ENCODE measurements at regions not wholly inside any gene's neighbourhood (a gene's known extent, or its start where the extent isn't known, plus 50 kb on each side); places are given as distances from the start of the nearest gene placed in this dataset.
A peak's percentile ranks its signal among the peaks of the same experiment; 100 is the strongest.

DNA sequence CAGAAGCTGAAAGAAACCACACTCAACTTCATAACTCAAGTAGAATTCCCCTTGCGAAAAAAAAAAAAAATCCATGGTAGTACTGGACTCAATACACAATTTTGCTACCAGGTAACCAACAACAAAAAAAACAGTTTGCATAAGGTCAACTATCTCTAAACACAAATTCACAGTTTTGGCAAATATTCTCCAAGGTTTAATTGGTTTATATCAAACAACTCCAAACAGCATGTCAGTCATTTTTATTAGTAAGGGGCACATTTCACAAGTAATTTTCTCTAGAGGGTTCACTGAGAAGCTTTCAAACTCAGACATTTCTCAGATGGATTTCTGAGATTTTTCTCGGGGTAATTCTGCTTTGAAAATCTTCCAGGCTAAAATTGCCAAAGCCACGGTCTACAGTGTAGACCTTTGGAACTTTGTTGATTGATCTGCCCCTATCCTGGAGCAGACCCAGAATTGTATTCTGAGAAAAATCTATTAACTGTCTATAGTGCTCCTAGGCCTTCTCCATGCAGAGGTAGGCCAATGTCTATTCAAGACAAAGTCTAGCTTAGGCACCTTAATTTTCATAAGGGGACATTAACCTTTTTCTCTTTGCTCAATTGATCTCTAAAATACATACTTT lies 73.7 kb upstream of the NFKB1 start:
- no peaks in the 10 kb centered on the region for H3K4me1 ChIP-seq (ENCODE audit: control insufficient read depth, insufficient read depth, low read length)
- no peak overlapping the region for H3K4me3 ChIP-seq (ENCODE audit: low read length)
- H3K27ac ChIP-seq (ENCODE audit: low read depth, low read length): no peak overlapping the region
- no peaks in the 10 kb centered on the region for H3K36me3 ChIP-seq (ENCODE audit: control insufficient read depth, insufficient read depth, low read length)
- H3K27me3 ChIP-seq (ENCODE audit: control insufficient read depth, insufficient read depth, low read length): no peaks in the 10 kb centered on the region
- H3K9ac ChIP-seq (ENCODE audit: low read length): no peak overlapping the region

GRCh38 chr4:102428122-102428521 lies 73.0 kb upstream of the NFKB1 start:
- Histone ChIP-seq H3K36me3 (ENCODE audit: control insufficient read depth, insufficient read depth, low read length) (no peaks in the 10 kb centered on the region), H3K27ac (ENCODE audit: low read depth, low read length) (no peak overlapping the region), H3K9ac (ENCODE audit: low read length) (no peak overlapping the region), H3K4me1 (ENCODE audit: control insufficient read depth, insufficient read depth, low read length) (no peaks in the 10 kb centered on the region), H3K4me3 (ENCODE audit: low read length) (no peak overlapping the region), H3K27me3 (ENCODE audit: control insufficient read depth, insufficient read depth, low read length) (no peaks in the 10 kb centered on the region)

DNA sequence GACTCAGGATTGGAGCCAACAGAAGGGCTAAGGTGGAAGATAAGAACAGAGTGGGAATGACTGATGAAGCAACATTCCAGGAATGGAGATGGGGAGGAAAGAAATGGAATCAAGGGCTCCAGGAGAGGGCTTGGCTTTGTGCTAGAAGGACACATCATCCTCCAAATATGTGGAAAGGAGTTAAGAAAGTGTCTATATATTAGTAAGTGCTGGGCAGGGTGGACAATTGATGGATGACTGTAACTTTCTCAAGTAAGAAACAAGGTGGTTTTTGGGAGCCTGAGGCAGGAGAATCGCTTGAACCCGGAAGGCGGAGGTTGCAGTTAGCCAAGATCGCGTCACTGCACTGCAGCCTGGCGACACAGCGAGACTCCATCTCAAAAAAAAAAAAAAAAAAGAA lies 71.6 kb upstream of the NFKB1 start:
- no peaks in the 10 kb centered on the region for H3K4me1 ChIP-seq (ENCODE audit: control insufficient read depth, insufficient read depth, low read length)
- H3K36me3 ChIP-seq (ENCODE audit: control insufficient read depth, insufficient read depth, low read length): no peaks in the 10 kb centered on the region
- no peak overlapping the region for H3K9ac ChIP-seq (ENCODE audit: low read length)
- H3K4me3 ChIP-seq (ENCODE audit: low read length): no peak overlapping the region
- H3K27ac ChIP-seq (ENCODE audit: low read depth, low read length): no peak overlapping the region
- no peaks in the 10 kb centered on the region for H3K27me3 ChIP-seq (ENCODE audit: control insufficient read depth, insufficient read depth, low read length)

DNA sequence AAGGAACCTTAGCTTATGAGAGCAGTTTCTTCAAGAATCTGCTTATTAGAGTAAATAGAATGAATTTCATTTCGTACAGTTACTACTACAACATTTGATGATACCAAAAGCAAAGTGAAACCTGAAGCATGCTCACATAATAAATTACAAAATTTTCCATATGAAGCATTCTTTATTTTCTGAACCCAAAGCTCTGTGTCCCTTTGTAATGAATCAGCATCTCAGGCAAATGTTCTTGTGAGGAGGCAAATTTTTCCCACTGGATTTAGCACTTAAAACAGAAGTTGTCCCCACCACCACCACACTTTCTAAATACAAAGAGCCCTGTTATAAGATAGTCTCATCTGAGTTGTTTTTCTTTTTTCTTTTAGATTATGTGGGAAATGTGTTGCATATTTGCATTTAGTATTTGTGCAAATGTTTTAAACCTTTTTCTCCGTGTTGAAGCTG lies 70.7 kb upstream of the NFKB1 start:
- H3K4me1 ChIP-seq (ENCODE audit: control insufficient read depth, insufficient read depth, low read length): no peaks in the 10 kb centered on the region

DNA sequence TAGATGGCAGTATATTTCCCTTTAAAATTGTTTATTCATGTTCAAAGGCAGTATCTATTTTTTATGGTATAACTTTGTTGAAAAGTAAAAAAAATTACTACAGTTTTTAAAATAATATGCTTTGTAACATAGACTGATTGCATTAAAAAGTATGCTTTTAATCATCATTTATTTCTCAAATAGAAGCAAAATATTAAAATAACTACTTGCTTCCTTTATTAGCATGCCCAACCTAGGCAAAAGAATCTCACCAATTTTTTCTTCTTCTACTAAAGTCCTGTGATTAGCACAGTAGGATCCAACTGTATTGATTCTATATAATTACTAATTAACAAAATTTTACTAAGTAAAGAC lies 69.6 kb upstream of the NFKB1 start:
- Histone ChIP-seq H3K9ac (ENCODE audit: low read length) (no peak overlapping the region), H3K27ac (ENCODE audit: low read depth, low read length) (no peak overlapping the region), H3K36me3 (ENCODE audit: control insufficient read depth, insufficient read depth, low read length) (no peaks in the 10 kb centered on the region), H3K4me1 (ENCODE audit: control insufficient read depth, insufficient read depth, low read length) (no peaks in the 10 kb centered on the region), H3K27me3 (ENCODE audit: control insufficient read depth, insufficient read depth, low read length) (no peaks in the 10 kb centered on the region), H3K4me3 (ENCODE audit: low read length) (peak overlapping the region; percentile 63)

More for the DNA sequence above, 70.7 kb upstream of the NFKB1 start:
- Histone ChIP-seq H3K27ac (ENCODE audit: low read depth, low read length) (no peak overlapping the region), H3K9ac (ENCODE audit: low read length) (no peak overlapping the region), H3K27me3 (ENCODE audit: control insufficient read depth, insufficient read depth, low read length) (no peaks in the 10 kb centered on the region), H3K36me3 (ENCODE audit: control insufficient read depth, insufficient read depth, low read length) (no peaks in the 10 kb centered on the region), H3K4me3 (ENCODE audit: low read length) (peak overlapping the region; percentile 61)

- Histone ChIP-seq H3K4me1 (ENCODE audit: control insufficient read depth, insufficient read depth, low read length) (peaks cover 3% of the 10 kb centered on the region), H3K36me3 (ENCODE audit: control insufficient read depth, insufficient read depth, low read length) (no peaks in the 10 kb centered on the region), H3K9ac (ENCODE audit: low read length) (no peak overlapping the region), H3K27me3 (ENCODE audit: control insufficient read depth, insufficient read depth, low read length) (no peaks in the 10 kb centered on the region), H3K27ac (ENCODE audit: low read depth, low read length) (no peak overlapping the region), H3K4me3 (ENCODE audit: low read length) (no peak overlapping the region)
Observed at GRCh38 chr4:102437111-102437510, 64.0 kb upstream of the NFKB1 start.

DNA sequence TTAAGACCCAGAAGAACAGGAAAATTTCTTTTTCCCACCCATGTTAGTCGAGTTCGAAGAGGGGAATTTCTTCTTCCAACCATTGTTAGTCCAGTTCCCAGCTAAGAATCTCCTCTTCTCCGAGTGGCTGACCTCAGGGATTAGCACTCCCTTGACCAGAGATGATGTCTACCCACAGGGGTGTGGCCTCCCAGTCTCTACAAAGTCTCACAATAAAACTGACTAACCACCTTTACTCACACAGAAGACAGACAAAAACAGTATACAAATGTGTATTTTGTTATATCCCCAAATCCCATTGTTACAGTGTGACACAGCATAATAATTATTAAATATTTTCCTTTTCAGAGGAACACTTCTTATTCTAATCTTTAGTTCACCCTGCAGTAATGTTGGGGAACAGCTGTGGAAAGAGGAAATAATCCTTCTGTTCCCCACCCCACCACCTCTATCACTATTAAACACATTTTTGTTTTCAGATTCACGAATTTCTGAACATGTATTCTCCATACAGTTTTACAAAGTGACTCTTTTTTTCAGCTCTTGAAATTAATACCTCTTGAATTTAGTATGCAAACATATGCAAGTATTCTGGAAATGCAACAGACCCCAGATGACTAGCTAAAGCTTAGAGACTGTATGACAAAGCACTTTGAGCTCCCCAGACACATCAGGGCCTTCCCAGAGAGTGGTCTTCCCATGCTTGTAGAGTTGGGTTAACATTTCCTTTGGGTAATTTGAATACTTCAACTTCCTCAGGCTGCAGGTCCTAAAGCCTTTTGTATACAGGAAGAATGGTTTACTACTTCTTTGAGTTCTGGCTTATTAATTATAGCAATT lies 62.5 kb upstream of the NFKB1 start:
- Histone ChIP-seq H3K36me3 (ENCODE audit: control insufficient read depth, insufficient read depth, low read length) (no peaks in the 10 kb centered on the region), H3K27ac (ENCODE audit: low read depth, low read length) (no peak overlapping the region), H3K4me1 (ENCODE audit: control insufficient read depth, insufficient read depth, low read length) (peaks cover 3% of the 10 kb centered on the region), H3K9ac (ENCODE audit: low read length) (no peak overlapping the region), H3K27me3 (ENCODE audit: control insufficient read depth, insufficient read depth, low read length) (no peaks in the 10 kb centered on the region), H3K4me3 (ENCODE audit: low read length) (no peak overlapping the region)

DNA sequence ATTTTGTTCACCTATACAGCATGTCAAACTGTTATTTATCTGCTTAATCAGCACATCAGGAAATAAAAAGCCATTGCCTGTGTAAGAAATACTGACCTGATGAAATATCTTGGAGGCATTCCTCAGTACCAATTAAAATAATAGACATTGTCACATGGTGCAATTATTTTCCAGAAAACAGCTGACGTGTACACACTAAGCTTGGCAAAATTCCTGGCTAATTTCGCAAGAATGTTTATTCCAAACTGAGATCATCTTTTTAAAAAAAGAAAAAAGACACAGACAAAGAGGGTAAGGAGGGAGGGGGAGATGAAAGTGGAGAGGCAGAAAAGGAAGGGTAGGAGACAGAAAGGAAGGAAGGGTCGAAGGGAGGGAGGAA lies 61.9 kb upstream of the NFKB1 start:
- H3K9ac ChIP-seq (ENCODE audit: low read length): no peak overlapping the region
- peaks cover 3% of the 10 kb centered on the region for H3K4me1 ChIP-seq (ENCODE audit: control insufficient read depth, insufficient read depth, low read length)
- no peak overlapping the region for H3K4me3 ChIP-seq (ENCODE audit: low read length)
- no peak overlapping the region for H3K27ac ChIP-seq (ENCODE audit: low read depth, low read length)
- no peaks in the 10 kb centered on the region for H3K36me3 ChIP-seq (ENCODE audit: control insufficient read depth, insufficient read depth, low read length)
- no peaks in the 10 kb centered on the region for H3K27me3 ChIP-seq (ENCODE audit: control insufficient read depth, insufficient read depth, low read length)

DNA sequence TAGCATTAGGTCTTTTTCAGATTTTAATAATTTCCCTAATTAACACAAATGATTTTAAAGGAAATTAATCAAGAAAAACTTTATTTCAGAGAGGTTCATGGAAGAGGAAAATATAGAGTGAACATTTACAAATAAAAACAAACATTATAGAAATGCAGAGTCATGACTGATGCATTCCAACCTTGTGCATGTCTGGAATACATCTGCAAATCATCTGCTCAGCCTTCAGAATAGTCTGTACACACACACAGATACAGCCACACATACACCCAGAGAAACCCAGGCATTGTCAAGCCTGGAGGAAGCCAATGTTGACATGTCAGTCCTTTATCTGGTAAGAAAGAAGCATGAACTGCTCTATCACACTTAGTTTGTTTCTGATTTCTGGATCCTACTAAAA lies 61.3 kb upstream of the NFKB1 start:
- H3K4me1 ChIP-seq (ENCODE audit: control insufficient read depth, insufficient read depth, low read length): peaks cover 3% of the 10 kb centered on the region
- no peak overlapping the region for H3K9ac ChIP-seq (ENCODE audit: low read length)
- H3K27ac ChIP-seq (ENCODE audit: low read depth, low read length): no peak overlapping the region
- no peak overlapping the region for H3K4me3 ChIP-seq (ENCODE audit: low read length)
- H3K27me3 ChIP-seq (ENCODE audit: control insufficient read depth, insufficient read depth, low read length): no peaks in the 10 kb centered on the region
- H3K36me3 ChIP-seq (ENCODE audit: control insufficient read depth, insufficient read depth, low read length): no peaks in the 10 kb centered on the region

GRCh38 chr4:102440498-102440897 lies 60.7 kb upstream of the NFKB1 start:
- H3K4me1 ChIP-seq (ENCODE audit: control insufficient read depth, insufficient read depth, low read length): peaks cover 3% of the 10 kb centered on the region
- no peaks in the 10 kb centered on the region for H3K36me3 ChIP-seq (ENCODE audit: control insufficient read depth, insufficient read depth, low read length)
- H3K27ac ChIP-seq (ENCODE audit: low read depth, low read length): no peak overlapping the region
- H3K4me3 ChIP-seq (ENCODE audit: low read length): no peak overlapping the region
- H3K9ac ChIP-seq (ENCODE audit: low read length): no peak overlapping the region
- no peaks in the 10 kb centered on the region for H3K27me3 ChIP-seq (ENCODE audit: control insufficient read depth, insufficient read depth, low read length)

- Histone ChIP-seq H3K27ac (ENCODE audit: low read depth, low read length) (no peak overlapping the region), H3K27me3 (ENCODE audit: control insufficient read depth, insufficient read depth, low read length) (no peaks in the 10 kb centered on the region), H3K4me3 (ENCODE audit: low read length) (no peak overlapping the region), H3K9ac (ENCODE audit: low read length) (no peak overlapping the region), H3K36me3 (ENCODE audit: control insufficient read depth, insufficient read depth, low read length) (no peaks in the 10 kb centered on the region), H3K4me1 (ENCODE audit: control insufficient read depth, insufficient read depth, low read length) (peaks cover 3% of the 10 kb centered on the region)
Observed at GRCh38 chr4:102441978-102442911, 58.9 kb upstream of the NFKB1 start.

GRCh38 chr4:102444752-102445151 lies 56.4 kb upstream of the NFKB1 start:
- no peak overlapping the region for H3K9ac ChIP-seq (ENCODE audit: low read length)
- no peaks in the 10 kb centered on the region for H3K27me3 ChIP-seq (ENCODE audit: control insufficient read depth, insufficient read depth, low read length)

More at GRCh38 chr4:102444752-102445151, 56.4 kb upstream of the NFKB1 start:
- Histone ChIP-seq H3K36me3 (ENCODE audit: control insufficient read depth, insufficient read depth, low read length) (no peaks in the 10 kb centered on the region), H3K4me1 (ENCODE audit: control insufficient read depth, insufficient read depth, low read length) (peaks cover 2% of the 10 kb centered on the region), H3K27ac (ENCODE audit: low read depth, low read length) (no peak overlapping the region), H3K4me3 (ENCODE audit: low read length) (no peak overlapping the region)
